ENCODE measurements at regions not wholly inside any gene's neighbourhood (a gene's known extent, or its start where the extent isn't known, plus 50 kb on each side); places are given as distances from the start of the nearest gene placed in this dataset.

DNA sequence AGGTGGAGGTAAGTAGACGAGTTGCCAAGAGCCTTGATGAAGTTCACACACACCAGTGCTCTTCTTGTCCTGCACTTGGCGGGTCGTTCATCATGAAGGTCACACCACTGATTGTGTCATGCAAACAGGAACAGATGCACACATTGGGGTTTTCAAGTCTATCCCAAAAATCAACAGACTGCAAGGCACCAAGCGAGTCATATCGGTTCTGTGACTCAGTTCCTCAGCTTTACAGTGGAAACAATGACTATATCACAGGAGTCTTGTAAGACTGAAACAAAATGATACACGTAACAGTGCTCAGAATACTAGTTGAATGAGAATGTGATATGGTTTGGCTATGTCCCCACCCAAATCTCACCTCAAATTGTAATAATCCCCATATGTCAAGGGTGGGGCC is 526.9 kb upstream of the ID2 start (continued):
- TF ChIP-seq MGA (IDR thresholded peaks at IDR 0.05) = no peak
- TF ChIP-seq AFF4 (CRISPR knock-in tag; IDR thresholded peaks at IDR 0.05) = no peak
- no peak for TF ChIP-seq ZNF174 (CRISPR knock-in tag; IDR thresholded peaks at IDR 0.05)
- no peak for TF ChIP-seq ZFX (CRISPR knock-in tag; IDR thresholded peaks at IDR 0.05)
- no peak for TF ChIP-seq CC2D1A (IDR thresholded peaks at IDR 0.05)
- no peak for TF ChIP-seq RBM22 (IDR thresholded peaks at IDR 0.05; ENCODE audit: low read depth, low read length, poor library complexity, severe bottlenecking)
- TF ChIP-seq YBX1 (IDR thresholded peaks at IDR 0.05) = no peak
- TF ChIP-seq ZBTB1 (CRISPR knock-in tag; IDR thresholded peaks at IDR 0.05; ENCODE audit: borderline replicate concordance, low read depth) = no peak
- no peak for TF ChIP-seq HMGN3 (IDR thresholded peaks at IDR 0.05; ENCODE audit: borderline replicate concordance, extremely low read depth, insufficient read length, low read depth, low read length)
- no peak for TF ChIP-seq TRIM28 (IDR thresholded peaks at IDR 0.05)
- TF ChIP-seq SMARCE1 (IDR thresholded peaks at IDR 0.05) = no peak
- no peak for TF ChIP-seq NCOR1 (IDR thresholded peaks at IDR 0.05)
- no peak for TF ChIP-seq RBM17 (IDR thresholded peaks at IDR 0.05; ENCODE audit: borderline replicate concordance, low read depth, low read length)
- TF ChIP-seq SOX6 (IDR thresholded peaks at IDR 0.05) = no peak
- TF ChIP-seq, protein P1, sequence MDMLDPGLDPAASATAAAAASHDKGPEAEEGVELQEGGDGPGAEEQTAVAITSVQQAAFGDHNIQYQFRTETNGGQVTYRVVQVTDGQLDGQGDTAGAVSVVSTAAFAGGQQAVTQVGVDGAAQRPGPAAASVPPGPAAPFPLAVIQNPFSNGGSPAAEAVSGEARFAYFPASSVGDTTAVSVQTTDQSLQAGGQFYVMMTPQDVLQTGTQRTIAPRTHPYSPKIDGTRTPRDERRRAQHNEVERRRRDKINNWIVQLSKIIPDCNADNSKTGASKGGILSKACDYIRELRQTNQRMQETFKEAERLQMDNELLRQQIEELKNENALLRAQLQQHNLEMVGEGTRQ (CRISPR knock-in tag; IDR thresholded peaks at IDR 0.05) = no peak

Data from K562 (cell line).